Effector memory CD8-positive, alpha-beta T cell (primary cell): ENCODE measurements at regions not wholly inside any gene's neighbourhood (a gene's known extent, or its start where the extent isn't known, plus 50 kb on each side); places are given as distances from the start of the nearest gene placed in this dataset.

Source experiments
- ATAC-seq: fragments of 150-1000 bp; cut with Tn5 transposase; replicated peaks from 2 replicates; pipeline ENCODE4 v1.10.0; 2021; ENCODE audit warnings: mild to moderate bottlenecking, moderate library complexity
- DNase-seq, 3 experiments: peaks; one replicate each; pipeline ENCODE4 v3.0.0; 2021
- H3K27ac Mint-ChIP-seq, 2 donors: one replicate each; pipeline ENCODE4 v1.8.0; 2022; ENCODE audit warnings: mild to moderate bottlenecking in 2 of 2, mixed read lengths in 2 of 2, moderate library complexity in 2 of 2
- H3K27me3 Mint-ChIP-seq, 2 donors: one replicate each; pipeline ENCODE4 v1.8.0; 2022; ENCODE audit warnings: mixed read lengths in 2 of 2
- H3K36me3 Mint-ChIP-seq: one replicate; pipeline ENCODE4 v1.8.0; 2022; ENCODE audit warnings: mild to moderate bottlenecking, moderate library complexity, mixed read lengths; ENCODE audit not compliant: insufficient read depth
- H3K4me1 Mint-ChIP-seq, 2 donors: one replicate each; pipeline ENCODE4 v1.8.0; 2022; ENCODE audit warnings: low read depth in 2 of 2, mixed read lengths in 2 of 2
- H3K4me3 Mint-ChIP-seq, 2 donors: one replicate each; pipeline ENCODE4 v1.8.0; 2022; ENCODE audit warnings: mild to moderate bottlenecking in 2 of 2, mixed read lengths in 2 of 2, moderate library complexity in 2 of 2
- H3K9me3 Mint-ChIP-seq, 2 donors: one replicate each; pipeline ENCODE4 v1.8.0; 2022; ENCODE audit warnings: mixed read lengths in 2 of 2

GRCh38 chr1:95716550-95716949, 482.5 kb downstream of the RWDD3 start:
- Mint-ChIP-seq H3K27me3 (no peaks in the 10 kb centered on the region), H3K9me3 (peaks cover 0 to 3% of the 10 kb centered on the region in 2 donors), H3K4me1 (no peaks in the 10 kb centered on the region), H3K4me3 (no peak overlapping the region), H3K36me3 (no peaks in the 10 kb centered on the region), H3K27ac (no peak overlapping the region)
- DNase-seq (no peak), ATAC-seq (no peak)

GRCh38 chr1:95723346-95723745, 489.3 kb downstream of the RWDD3 start:
- ATAC-seq (no peak), DNase-seq (no peak)
- H3K4me3 Mint-ChIP-seq, result no peak overlapping the region
- H3K27ac Mint-ChIP-seq, result no peak overlapping the region
- no peaks in the 10 kb centered on the region for H3K27me3 Mint-ChIP-seq
- no peaks in the 10 kb centered on the region for H3K4me1 Mint-ChIP-seq
- peaks cover 8% of the 10 kb centered on the region in 2 donors for H3K9me3 Mint-ChIP-seq
- no peaks in the 10 kb centered on the region for H3K36me3 Mint-ChIP-seq

GRCh38 chr1:95728841-95729240, 494.8 kb downstream of the RWDD3 start:
- Mint-ChIP-seq H3K4me1 (no peaks in the 10 kb centered on the region), H3K4me3 (no peak overlapping the region), H3K36me3 (no peaks in the 10 kb centered on the region), H3K27me3 (no peaks in the 10 kb centered on the region), H3K9me3 (peaks cover 10 to 26% of the 10 kb centered on the region in 2 donors), H3K27ac (no peak overlapping the region)
- no peak for ATAC-seq
- no peak for DNase-seq

GRCh38 chr1:95730986-95731385, 497.0 kb downstream of the RWDD3 start:
- H3K9me3 Mint-ChIP-seq, result peaks cover 10 to 27% of the 10 kb centered on the region in 2 donors
- ATAC-seq, result no peak
- H3K4me3 Mint-ChIP-seq, result no peak overlapping the region
- H3K4me1 Mint-ChIP-seq, result no peaks in the 10 kb centered on the region
- no peaks in the 10 kb centered on the region for H3K36me3 Mint-ChIP-seq
- H3K27ac Mint-ChIP-seq, result no peak overlapping the region
- no peak for DNase-seq
- H3K27me3 Mint-ChIP-seq, result no peaks in the 10 kb centered on the region

- Mint-ChIP-seq H3K4me1 (no peaks in the 10 kb centered on the region), H3K9me3 (peaks cover 10 to 22% of the 10 kb centered on the region in 2 donors), H3K27me3 (no peaks in the 10 kb centered on the region), H3K36me3 (no peaks in the 10 kb centered on the region), H3K27ac (no peak overlapping the region), H3K4me3 (no peak overlapping the region)
- no peak for DNase-seq
- ATAC-seq, result no peak
Observed at GRCh38 chr1:95731466-95731865, 497.5 kb downstream of the RWDD3 start.

GRCh38 chr1:95733031-95733430, 499.0 kb downstream of the RWDD3 start:
- H3K27ac Mint-ChIP-seq, result no peak overlapping the region
- H3K4me1 Mint-ChIP-seq, result no peaks in the 10 kb centered on the region
- H3K4me3 Mint-ChIP-seq, result no peak overlapping the region
- no peaks in the 10 kb centered on the region for H3K27me3 Mint-ChIP-seq
- no peak for DNase-seq
- H3K9me3 Mint-ChIP-seq, result peaks cover 6 to 22% of the 10 kb centered on the region in 2 donors
- no peaks in the 10 kb centered on the region for H3K36me3 Mint-ChIP-seq
- no peak for ATAC-seq

GRCh38 chr1:95733671-95734070, 499.7 kb downstream of the RWDD3 start:
- Mint-ChIP-seq H3K27me3 (no peaks in the 10 kb centered on the region), H3K4me1 (no peaks in the 10 kb centered on the region), H3K9me3 (peaks cover 6 to 22% of the 10 kb centered on the region in 2 donors), H3K36me3 (no peaks in the 10 kb centered on the region), H3K4me3 (no peak overlapping the region), H3K27ac (no peak overlapping the region)
- ATAC-seq, result no peak
- DNase-seq, result no peak

- Mint-ChIP-seq H3K4me1 (no peaks in the 10 kb centered on the region), H3K4me3 (no peak overlapping the region), H3K27me3 (no peaks in the 10 kb centered on the region), H3K36me3 (no peaks in the 10 kb centered on the region), H3K9me3 (peaks cover 6 to 24% of the 10 kb centered on the region in 2 donors), H3K27ac (no peak overlapping the region)
- no peak for ATAC-seq
- DNase-seq, result no peak
Observed at GRCh38 chr1:95734560-95734959, 500.6 kb downstream of the RWDD3 start.

- DNase-seq (no peak), ATAC-seq (no peak)
- H3K36me3 Mint-ChIP-seq, result no peaks in the 10 kb centered on the region
- H3K4me1 Mint-ChIP-seq, result no peaks in the 10 kb centered on the region
- no peak overlapping the region for H3K4me3 Mint-ChIP-seq
- H3K9me3 Mint-ChIP-seq, result peaks cover 2 to 16% of the 10 kb centered on the region in 2 donors
- H3K27ac Mint-ChIP-seq, result no peak overlapping the region
- no peaks in the 10 kb centered on the region for H3K27me3 Mint-ChIP-seq
Observed at GRCh38 chr1:95742591-95743089, 508.6 kb downstream of the RWDD3 start.

- no peaks in the 10 kb centered on the region for H3K36me3 Mint-ChIP-seq
- no peak overlapping the region for H3K27ac Mint-ChIP-seq
- no peak for DNase-seq
- no peak for ATAC-seq
- H3K9me3 Mint-ChIP-seq, result peaks cover 2 to 12% of the 10 kb centered on the region in 2 donors
- H3K27me3 Mint-ChIP-seq, result no peaks in the 10 kb centered on the region
- no peaks in the 10 kb centered on the region for H3K4me1 Mint-ChIP-seq
- H3K4me3 Mint-ChIP-seq, result no peak overlapping the region
Observed at GRCh38 chr1:95744731-95745130, 510.7 kb downstream of the RWDD3 start.

- ATAC-seq (no peak), DNase-seq (no peak)
- Mint-ChIP-seq H3K27me3 (no peaks in the 10 kb centered on the region), H3K36me3 (no peaks in the 10 kb centered on the region), H3K27ac (no peak overlapping the region), H3K9me3 (peaks cover 6 to 7% of the 10 kb centered on the region in 2 donors), H3K4me1 (no peaks in the 10 kb centered on the region), H3K4me3 (no peak overlapping the region)
Observed at GRCh38 chr1:95752515-95753381, 518.7 kb downstream of the RWDD3 start.

- DNase-seq (no peak), ATAC-seq (no peak)
- H3K27me3 Mint-ChIP-seq, result no peaks in the 10 kb centered on the region
- no peak overlapping the region for H3K4me3 Mint-ChIP-seq
- no peaks in the 10 kb centered on the region for H3K4me1 Mint-ChIP-seq
- H3K36me3 Mint-ChIP-seq, result no peaks in the 10 kb centered on the region
- H3K27ac Mint-ChIP-seq, result no peak overlapping the region
- H3K9me3 Mint-ChIP-seq, result peaks cover 6 to 7% of the 10 kb centered on the region in 2 donors
Observed at GRCh38 chr1:95753382-95754016, 519.5 kb downstream of the RWDD3 start.

GRCh38 chr1:95754412-95754811, 520.4 kb downstream of the RWDD3 start:
- peaks cover 7 to 9% of the 10 kb centered on the region in 2 donors for H3K9me3 Mint-ChIP-seq
- H3K27ac Mint-ChIP-seq, result no peak overlapping the region
- H3K36me3 Mint-ChIP-seq, result no peaks in the 10 kb centered on the region
- ATAC-seq, result no peak
- no peak overlapping the region for H3K4me3 Mint-ChIP-seq
- H3K27me3 Mint-ChIP-seq, result no peaks in the 10 kb centered on the region
- no peak for DNase-seq
- no peaks in the 10 kb centered on the region for H3K4me1 Mint-ChIP-seq

- no peak overlapping the region for H3K27ac Mint-ChIP-seq
- H3K9me3 Mint-ChIP-seq, result peaks cover 8% of the 10 kb centered on the region in 2 donors
- H3K27me3 Mint-ChIP-seq, result no peaks in the 10 kb centered on the region
- no peak overlapping the region for H3K4me3 Mint-ChIP-seq
- H3K36me3 Mint-ChIP-seq, result no peaks in the 10 kb centered on the region
- no peak for DNase-seq
- no peak for ATAC-seq
- H3K4me1 Mint-ChIP-seq, result no peaks in the 10 kb centered on the region
Observed at GRCh38 chr1:95766036-95766435, 532.0 kb downstream of the RWDD3 start.
